ENCODE measurements at regions not wholly inside any gene's neighbourhood (a gene's known extent, or its start where the extent isn't known, plus 50 kb on each side); places are given as distances from the start of the nearest gene placed in this dataset.

Small RNA genes lying in the stretch of these regions (small RNA-seq; reads per million reads assigned to genes)
- gene RNU6-420P: 0 reads per million in 7 experiments
